HG02759 (cell line): ENCODE measurements at regions not wholly inside any gene's neighbourhood (a gene's known extent, or its start where the extent isn't known, plus 50 kb on each side); places are given as distances from the start of the nearest gene placed in this dataset.

ENCODE experiments used
- ATAC-seq: cut with Tn5 transposase; IDR thresholded peaks from one replicate; pipeline ENCODE4 v1.9.1; 2021; ENCODE audit warnings: mild to moderate bottlenecking, moderate library complexity; ENCODE audit not compliant: unreplicated experiment

DNA sequence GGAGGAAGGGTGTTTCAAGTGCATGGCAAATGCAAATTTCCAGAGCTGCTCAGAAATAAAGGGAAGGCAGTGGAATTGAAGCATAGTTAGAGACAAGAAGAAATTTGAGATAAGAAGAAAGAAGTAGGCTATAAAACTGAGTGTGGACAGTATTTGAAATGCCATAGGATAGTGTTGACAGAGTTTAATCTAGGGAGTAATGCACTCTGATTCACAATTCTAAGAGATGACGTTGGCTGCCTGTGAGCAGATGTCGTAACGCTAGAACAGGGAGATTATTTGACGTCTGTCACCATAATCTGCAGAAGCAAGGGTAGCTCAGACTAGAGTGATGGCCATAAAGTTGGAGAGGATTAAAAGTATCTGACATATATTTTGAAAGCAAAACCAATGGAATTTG lies 389.9 kb upstream of the KIRREL3 start:
- no peak for ATAC-seq

DNA sequence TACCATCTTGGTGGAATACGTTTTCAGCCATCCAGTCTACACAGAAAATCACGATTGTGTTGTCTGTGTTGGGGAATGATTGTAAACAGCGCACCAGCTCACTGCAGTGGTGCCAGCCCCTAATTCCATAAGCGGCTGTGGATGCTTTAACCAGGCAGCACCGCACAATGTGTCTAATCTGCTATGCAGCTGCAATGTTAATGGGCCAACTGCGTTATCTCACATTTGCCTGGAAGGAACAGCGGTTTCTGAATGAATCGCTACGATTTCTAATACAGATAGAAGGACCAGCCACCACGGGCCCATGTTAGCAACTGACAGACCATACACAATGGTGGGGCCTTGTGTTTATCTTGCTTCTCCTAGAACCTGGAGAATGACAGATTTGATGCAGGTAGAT lies 384.5 kb upstream of the KIRREL3 start:
- no peak for ATAC-seq

DNA sequence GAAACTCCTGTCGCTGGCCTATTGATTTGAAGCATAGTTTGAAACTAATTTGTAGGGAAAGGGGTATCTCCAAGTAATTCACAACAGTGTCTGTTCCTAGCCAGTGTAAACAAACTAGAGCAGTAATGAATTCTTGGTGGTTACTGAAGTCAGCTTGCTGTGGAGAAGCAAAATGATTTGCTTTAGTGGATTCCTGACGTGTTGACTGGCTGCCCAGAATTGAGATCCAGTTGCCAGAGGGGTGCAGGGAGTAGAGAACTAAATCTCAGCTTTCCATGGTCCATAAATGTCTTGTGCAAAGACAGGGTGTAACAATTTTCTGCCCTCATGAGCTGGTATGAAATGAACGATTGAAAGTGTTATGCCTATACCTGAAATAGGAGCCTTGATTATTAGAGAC lies 382.5 kb upstream of the KIRREL3 start:
- no peak for ATAC-seq

DNA sequence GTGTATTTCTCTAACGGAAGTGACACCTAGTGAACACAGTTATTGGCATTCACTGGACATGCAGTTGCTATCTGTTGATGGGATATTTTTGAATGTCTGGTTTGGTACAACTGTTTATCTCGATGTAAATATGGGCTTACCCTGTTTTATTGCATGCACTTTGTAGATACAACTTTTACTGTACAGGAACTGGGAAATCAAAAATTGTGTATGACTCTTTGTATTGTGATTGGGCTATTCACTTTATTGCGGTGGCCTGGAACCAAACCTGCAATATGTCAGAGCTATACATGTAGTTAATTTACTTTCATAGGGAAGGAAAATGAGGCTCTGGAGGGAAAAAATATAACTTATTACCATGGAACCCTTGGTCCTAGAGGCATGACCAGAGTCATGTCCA lies 380.7 kb upstream of the KIRREL3 start:
- no peak for ATAC-seq

DNA sequence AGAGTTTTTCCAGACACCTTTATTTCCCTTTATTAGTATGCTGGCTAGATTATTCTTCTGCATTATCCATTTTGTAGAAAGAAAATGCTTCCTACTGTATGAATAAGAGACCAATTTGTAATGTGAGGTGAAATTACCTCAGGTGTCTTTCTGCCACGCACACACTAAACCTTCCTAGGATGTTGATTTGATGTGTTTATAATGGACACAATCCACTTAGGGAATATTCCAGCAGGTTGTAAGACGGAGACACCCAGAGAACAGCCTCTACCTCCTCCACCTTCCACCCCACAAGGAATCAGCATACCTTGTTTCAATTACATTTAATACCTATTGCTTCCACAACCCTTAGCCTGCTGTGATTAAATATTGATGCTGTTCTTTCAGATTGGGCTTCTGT lies 379.1 kb upstream of the KIRREL3 start:
- no peak for ATAC-seq

DNA sequence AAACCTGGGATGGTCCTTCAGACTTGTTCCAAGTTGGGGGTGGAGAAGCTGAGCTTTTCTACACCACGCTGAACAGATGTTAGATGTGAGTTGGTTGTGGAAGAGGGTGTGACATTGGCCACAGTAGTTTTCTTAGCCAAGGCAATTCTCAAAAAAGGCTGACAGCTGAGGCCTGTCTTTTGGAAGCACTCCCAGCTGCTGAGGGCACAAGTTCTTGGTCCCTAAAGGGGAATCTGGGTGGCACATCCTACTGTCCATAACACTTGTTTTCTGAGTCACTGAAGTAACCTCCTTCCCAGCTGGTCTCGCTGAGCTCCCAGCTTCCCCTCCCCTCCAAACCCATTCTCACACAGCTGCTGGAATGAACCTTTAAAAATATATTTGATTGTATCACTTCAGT lies 375.7 kb upstream of the KIRREL3 start:
- no peak for ATAC-seq

DNA sequence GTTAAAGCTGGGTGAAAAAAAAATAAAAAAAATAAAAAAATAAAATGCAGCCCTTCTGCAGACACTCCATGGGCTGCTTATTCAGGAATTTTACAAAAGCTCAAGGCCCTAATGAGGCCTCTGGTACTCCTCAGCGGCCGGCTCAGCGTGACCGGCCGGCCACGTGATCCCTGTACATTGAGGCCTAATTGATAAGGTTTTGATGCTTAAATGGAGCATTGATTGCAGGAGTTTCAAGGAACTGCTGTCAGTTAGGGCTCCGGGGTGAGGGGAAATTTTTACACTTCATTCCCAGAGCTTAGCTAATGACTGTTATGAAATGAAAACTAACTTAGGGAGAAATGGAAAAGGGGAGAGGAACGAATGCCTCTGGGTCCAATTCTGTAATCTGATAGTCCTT lies 368.8 kb upstream of the KIRREL3 start:
- ATAC-seq: no peak

DNA sequence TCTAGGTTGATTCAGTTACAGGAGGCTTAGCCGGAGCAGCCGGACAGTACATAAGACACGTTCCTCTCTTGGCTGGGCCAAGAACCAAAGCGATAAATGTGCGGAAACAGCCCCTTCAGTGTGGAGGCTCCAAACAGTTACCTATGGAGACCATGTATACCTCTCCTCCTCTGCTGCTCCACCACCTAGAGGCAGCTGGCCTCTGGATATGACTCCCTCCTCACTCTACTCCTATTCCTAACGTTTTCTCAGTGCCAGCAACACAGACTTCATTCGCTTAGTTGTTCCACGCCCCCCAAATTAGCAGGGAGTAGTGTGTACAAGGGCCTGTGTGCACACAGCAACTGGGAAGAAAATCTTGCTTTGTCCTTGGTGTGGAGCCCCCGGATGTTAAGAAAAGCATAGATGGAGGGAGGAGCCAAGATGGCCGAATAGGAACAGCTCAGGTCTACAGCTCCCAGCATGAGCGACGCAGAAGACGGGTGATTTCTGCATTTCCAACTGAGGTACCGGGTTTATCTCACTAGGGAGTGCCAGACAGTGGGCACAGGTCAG lies 362.3 kb upstream of the KIRREL3 start:
- ATAC-seq: no peak

DNA sequence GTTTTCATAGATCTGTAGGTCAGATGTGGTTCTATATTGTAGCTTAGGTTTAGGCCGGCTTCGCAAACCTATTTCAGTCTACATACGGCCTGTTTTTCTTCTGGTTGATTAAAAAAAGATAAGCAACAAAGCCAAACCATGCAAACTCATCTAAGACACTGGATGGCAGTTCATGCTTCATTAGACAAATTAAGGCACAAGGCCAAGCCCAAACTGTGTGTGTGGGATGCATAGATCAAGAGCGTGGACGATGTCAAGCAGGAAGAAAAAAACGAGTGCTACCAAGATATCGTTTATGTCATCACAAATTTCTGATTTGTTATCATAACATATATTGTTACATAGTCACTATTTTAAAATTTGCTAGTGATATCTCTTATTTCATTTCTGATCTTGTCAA lies 357.6 kb upstream of the KIRREL3 start:
- ATAC-seq: no peak

DNA sequence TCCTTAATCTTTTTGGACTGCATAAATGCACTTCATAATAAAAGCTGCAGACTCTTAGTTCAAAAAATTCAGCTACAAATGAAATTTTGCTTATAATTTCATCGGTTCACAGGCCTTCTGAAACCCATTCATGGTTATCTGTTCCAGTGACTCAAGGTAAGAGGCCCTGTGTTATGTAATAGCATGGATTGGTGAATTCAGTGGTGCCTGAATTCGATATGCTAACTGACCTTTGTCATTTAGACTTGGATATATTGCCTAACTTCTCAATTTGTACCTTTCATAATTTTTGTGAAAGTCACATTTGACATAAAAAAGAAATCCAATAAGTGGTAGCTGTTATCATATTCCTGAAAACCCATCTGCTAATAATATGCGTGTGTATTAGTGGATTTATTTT lies 349.9 kb upstream of the KIRREL3 start:
- no peak for ATAC-seq

DNA sequence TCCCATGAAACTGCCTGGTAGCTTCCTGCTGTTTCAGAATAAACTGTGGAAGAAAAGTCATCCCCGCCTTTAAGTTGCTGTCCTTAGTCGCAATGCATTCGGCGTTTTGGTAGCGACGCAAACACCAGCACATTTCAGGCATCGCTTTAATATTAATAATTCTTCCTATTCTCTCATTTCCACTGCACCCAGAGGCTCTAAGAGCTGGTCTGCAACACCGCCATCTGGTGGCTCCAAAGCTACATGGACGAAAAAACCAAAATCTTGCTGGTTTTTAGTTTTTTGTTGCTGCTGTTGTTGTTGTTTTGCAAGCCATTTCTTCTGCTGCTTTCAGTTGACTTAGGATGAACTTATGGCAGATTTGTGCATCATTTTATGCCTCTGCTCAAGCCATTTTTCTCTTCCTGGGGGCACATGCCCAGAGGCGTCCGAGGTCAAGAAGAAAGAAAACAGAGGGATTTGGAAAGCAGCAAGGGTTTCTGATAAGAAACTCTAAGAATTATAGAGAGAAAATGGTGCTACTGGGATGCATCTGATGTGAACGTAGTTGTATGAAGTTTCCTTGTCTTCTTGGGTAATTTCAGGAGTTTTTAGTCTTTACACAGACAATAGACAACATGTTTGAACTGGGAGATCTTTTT lies 345.4 kb upstream of the KIRREL3 start:
- ATAC-seq: no peak

DNA sequence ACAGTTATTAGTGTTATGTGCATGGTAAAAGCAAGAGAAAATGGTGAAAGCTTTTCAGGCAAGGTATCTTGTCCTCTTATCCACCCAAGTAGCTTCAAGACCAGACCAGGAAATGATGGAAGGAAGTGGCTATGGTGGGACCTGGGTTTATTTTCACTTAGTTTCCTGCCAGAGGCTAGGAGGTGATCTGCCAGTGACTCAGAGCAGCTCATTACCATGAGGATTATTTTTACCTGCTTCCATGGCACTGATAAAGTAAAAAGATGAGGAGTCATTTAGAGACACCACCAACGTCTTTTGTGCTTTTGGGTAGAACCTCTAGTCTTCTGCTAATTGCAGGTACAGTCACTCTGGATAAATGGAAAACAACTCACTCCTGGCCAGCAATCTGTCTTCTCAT lies 339.9 kb upstream of the KIRREL3 start:
- no peak for ATAC-seq

DNA sequence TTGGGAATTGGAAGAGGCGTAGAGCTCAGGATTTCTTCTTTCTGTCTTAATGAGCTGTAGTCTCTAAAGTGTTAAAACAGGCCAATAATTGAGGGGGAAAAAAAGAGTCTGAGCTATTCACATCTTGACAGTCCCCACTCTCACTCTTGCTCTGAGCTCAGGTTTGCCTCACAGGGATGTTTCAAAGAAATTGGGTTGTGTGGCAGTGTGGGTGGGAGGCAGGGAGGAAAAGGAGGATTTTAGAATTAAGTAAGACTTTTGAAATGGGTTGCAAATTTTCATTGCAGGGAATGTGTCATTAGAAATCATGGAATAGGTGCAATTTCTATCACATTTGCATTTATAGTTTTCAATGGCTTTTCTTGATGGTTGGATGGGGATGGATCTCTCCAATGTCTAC lies 338.8 kb upstream of the KIRREL3 start:
- no peak for ATAC-seq

DNA sequence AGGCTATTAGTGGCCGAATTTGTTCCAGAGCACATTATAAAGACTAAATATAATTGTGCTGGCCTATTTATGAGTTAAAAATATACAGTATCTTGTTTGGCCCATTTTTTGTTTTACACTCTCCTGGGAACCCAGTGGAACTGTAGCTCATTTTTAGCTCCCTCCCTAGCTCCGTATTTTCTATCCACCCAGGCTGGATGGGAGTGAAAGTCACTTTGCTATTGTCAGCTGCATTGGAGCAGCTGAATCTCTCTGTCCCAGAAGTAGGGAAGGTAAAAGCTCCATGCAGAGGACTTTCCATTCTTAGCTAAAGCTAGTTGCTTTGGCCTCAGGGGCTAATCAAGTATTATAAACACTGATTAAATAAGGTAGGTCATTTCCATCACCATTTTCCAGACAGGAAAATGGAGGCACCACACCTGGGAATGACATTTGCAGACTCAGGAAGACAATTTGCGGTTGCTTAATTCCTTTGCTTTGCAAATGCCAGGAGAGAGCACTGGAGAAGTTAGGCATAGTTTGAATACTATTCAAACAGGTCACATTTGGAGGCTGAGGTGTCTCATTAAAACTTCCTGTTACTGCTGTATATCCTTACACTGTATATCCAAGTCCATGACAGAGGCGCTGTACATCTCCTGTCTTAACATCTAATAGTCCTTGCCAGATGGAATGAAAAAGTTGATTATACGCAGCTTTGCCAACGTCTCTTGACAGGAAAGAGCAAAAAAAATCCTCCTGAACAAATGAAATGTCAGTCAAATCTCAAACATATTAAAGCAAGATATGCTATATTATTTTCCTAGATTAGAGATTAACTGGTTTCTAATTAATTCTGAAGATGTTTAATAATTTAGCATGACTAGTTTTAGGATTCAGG lies 338.1 kb upstream of the KIRREL3 start:
- no peak for ATAC-seq

DNA sequence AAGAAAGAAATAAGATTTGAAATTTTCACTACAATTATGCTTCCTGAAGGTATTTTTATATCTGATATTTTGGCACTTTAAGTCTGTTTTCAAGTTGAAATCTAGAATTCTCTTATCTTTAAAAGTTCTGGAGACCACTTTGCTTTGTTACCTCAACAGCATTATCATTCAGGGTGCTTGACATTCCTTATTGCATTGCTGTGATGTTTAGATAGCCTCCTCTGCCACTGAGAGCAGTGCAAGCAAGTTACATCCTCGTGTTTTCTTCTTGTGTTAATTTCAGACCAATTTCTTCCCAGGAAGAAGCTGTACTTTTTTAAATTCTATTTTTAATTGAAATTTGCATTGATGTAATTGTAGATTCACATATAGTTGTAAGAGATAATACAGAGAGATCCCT lies 333.9 kb upstream of the KIRREL3 start:
- ATAC-seq: no peak

DNA sequence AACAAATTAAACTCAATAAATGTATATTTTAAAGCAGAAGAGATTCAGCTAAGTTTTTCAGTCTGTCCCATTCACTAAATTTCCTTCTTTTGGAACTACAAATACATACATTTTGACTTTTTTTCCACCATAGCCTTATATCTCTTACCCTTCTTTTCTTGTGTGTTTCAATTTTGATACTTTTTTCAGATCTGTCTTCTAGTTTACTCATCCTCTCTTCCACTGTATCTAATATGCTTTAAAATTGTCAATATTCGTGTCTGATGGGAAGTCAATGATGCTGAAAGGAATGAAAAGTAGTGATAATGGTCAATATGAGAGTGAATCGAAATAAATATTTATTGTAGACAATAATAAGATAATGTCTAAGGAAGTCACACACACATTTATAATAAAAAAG lies 332.3 kb upstream of the KIRREL3 start:
- no peak for ATAC-seq

DNA sequence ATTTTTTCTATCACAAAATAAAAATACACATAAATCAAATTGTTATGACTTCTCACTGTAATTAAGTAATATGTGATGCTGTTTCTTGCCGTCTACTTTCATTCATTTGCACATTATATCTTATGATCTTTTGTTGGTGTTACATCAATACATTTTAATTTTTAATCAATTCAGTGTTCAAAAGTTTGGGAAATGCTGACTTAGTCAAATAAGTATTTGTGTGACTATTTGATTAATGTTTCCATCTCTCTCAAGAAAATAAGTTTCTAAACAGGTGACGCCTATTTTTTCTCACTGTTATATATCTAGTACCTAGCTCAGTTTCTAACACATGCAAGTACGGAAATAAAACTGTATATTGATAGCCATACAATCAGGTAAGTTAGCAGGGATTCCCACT lies 329.5 kb upstream of the KIRREL3 start:
- no peak for ATAC-seq

DNA sequence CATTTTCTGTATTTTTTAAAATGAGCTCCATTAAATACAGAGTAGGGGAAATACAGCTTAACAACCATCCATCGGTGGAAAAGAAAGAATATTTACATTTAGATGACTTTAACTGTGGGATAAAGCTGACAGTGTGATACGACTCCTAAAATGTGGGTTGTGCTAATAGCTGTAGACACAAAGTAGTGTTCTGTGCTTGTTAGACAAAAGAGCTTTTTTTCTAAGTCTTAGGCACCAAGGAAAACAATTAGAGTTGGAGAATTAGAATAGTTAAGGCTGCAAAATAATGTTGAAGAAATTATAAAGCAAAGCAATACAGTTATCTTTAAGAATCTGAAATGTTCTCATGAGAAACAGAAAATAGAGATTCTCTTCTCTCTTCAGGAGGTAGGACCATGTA lies 307.7 kb upstream of the KIRREL3 start:
- no peak for ATAC-seq

DNA sequence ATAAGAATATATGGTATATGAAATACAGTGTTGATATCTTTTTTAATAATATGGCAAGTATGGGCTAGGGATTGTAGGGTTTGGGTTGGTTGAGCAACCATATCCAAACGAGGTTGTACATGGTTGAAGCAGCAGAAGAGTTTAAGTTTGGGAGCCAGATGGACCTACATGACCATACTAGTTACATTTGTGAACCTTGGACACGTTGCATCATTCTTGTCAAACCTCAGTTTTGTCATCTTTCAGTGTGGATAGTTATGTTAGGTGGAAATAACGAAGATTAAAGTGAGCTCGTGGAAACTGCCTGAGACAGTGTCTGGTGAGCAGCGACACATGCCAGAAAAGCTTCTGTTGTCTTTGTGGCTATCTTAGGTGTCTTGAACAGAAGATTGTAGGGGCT lies 307.1 kb upstream of the KIRREL3 start:
- no peak for ATAC-seq

DNA sequence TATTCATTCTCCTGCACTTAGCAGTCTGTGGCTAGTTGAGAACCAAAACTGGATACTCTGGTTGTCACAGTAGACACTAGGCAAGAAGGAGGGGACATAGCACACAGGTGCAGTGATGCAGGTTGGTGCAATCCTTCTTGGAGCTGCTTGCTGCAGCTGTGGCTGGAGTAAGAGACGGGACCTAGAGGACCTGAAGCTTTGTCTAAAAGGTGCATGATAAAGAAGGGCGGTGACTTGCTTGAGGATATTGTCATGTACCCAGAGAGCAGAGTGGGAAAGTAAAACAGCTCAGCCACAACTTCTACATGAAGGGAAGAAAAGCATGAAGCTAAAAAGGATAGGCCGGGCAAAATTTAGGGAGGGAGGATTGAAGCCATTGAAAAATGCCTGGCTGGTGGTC lies 304.1 kb upstream of the KIRREL3 start:
- ATAC-seq: no peak

DNA sequence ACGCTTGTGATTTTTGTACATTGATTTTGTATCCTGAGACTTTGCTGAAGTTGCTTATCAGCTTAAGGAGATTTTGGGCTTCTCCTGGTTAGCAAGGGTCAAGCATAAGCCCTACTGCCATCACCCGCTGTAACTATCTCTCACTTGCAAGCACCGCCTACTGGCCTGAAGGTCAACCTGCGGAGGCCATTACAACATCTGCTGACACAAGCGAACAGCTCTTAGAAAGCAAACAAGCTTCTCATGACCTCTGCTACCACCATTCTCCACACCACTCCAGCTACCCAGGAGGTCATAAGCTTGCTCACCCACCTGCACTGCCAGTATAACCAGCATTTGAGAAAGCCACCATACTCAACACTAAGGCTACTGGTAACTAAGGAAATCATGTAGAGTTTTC lies 288.4 kb upstream of the KIRREL3 start:
- no peak for ATAC-seq

DNA sequence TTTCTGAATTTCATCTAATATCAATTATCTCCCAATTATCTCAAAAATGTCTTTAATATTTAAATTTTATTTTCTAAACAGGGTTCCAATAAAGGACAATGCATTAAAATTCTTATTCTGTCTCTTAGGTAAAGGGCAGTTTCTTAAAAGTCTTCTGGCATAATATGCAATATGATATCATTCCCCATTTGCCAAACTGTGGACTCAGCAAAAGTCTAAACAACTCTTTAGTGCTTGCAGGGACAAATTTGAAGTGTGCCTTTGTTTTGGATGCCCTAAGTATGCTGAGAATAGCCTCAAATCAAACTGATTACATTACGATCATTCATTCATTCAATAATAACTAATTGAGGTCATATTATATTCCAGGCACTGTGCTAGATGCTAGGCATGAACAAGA lies 281.0 kb upstream of the KIRREL3 start:
- no peak for ATAC-seq
